HS-27A (cell line): ENCODE measurements at regions not wholly inside any gene's neighbourhood (a gene's known extent, or its start where the extent isn't known, plus 50 kb on each side); places are given as distances from the start of the nearest gene placed in this dataset.
"Not testable (repeated sequence)": the region's sequence is repeated elsewhere in the genome, so short reads cannot be mapped to it uniquely, and the experiment has no call there.

ENCODE experiments used
- DNase-seq: peaks from one replicate; pipeline ENCODE4 v3.0.0-alpha.2; 2012; ENCODE audit warnings: low read depth, missing footprints

GRCh38 chr3:164113371-164114332 lies 964.6 kb downstream of the SI start:
- no peak for DNase-seq

- no peak for DNase-seq
Measured at GRCh38 chr3:164096352-164096751, 981.9 kb downstream of the SI start.

DNA sequence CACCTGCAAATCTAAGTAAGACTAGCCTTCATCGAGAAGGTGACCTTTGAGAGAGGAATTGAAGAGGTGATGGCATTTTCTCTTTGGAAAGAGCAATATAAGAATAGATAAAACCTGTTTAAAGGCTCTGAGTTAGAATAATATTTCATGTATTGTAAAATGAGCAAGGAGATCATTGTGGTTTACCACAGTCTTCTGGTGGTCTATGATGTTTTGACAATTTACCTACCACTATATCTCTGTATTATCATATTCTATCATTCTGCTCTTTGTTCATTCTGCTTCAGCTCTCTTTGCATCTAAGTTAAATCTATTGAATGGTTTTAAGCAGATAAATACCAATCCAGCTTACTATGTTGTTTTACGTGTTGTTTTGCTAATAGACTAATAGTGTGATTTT lies 982.3 kb downstream of the SI start:
- no peak for DNase-seq

DNA sequence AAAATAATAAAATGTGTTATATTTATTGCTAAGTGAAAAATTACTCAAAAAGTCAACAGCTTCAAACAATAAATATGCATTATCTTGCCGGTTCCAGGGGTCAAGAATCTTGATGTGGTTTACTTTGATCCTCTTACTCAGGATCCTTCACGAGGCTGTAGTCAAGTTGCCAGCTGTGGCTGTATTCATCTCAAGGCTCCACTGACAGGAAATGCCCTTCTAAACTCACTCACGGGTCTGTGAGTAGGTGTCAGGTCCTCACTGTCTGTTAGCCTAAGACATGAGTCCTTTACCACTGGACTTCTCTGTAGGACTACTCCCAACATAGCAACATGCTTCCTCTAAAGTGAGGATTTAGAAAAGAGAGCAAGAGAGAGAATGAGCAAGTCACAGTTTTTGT lies 983.0 kb downstream of the SI start:
- DNase-seq = no peak

- DNase-seq = no peak
Measured at GRCh38 chr3:164094546-164094945, 983.8 kb downstream of the SI start.

DNA sequence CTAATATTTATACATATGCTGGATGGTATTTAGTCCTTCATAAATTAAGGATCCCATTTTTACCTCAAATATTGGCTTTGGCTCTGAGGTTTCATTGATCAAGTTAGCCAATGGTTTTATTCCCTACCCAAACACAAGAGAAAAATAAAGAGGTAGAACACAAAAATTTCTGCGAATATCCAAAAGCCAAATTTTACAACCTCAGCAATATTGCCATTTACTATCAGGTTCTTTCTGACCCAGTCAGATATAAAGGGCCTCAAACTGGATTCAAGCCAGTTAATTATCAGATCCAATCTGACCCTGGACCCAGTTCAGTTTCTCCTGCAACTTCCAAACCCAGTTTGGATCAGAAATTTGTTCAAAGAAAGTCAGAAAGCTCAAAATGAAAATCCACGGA lies 998.1 kb downstream of the SI start:
- no peak for DNase-seq

- DNase-seq = no peak
Measured at GRCh38 chr3:164064298-164064697, 1014.0 kb downstream of the SI start.

DNA sequence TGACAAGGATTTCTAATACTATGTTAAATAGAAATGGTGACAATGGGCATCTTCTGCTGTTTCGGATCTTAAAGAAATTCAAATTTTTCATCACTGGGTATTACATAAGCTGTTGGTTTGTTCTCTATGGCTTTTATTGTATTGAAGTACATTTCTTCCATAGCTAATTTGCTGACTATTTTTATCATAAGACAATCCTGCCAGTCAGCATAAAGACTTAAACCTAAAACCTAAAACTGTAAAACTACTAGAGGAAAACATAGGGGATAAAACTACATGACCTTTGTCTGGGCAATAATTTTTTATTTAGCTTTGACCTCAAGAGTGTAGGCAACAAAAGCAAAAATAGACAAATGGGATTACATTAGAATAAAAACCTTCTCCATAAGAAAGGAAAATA lies 1017.4 kb downstream of the SI start:
- no peak for DNase-seq

GRCh38 chr3:164049847-164050246 lies 1028.4 kb downstream of the SI start:
- DNase-seq = no peak

- DNase-seq = no peak
Measured at GRCh38 chr3:164048451-164048850, 1029.8 kb downstream of the SI start.

DNA sequence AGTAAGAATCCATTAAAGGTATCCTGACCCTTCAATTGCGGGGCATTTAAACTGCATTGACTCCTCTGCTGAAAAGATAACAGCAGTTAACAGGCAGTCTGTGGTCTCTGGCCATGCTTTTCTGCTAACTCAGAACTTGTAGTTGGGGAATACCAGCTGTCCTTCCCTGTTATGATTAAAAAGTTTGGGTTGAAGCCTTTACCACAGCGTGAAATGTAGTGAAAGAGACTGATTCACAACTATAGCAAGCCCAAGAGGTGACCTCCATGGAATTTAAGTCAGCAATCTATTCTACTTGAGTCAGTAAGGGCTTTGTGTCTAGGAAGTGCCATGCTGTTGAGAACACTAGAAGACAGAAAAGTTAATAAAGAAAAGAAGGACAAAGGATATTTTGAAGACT lies 1037.3 kb downstream of the SI start:
- DNase-seq = no peak

GRCh38 chr3:164030194-164030593 lies 1048.1 kb downstream of the SI start:
- DNase-seq = no peak

DNA sequence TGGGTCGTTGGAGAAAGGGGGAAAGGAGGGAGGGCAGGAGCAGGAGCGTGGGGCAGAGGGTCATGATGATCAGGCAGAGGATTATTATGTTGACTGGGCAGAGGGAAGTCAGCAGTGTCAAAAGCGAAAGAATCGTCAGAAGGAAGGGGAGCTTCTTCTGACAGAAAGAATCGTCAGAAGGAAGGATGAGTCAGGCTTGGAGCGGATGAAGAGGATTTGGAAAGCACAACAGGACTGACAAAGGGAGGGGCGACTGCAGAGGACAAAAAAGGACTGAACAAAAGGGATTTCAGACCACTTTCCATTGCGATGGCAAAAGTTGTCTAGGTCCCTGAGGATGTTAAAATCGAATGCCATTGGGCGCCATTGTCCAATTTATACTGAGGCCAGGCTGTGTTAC lies 1053.5 kb downstream of the SI start:
- no peak for DNase-seq

- DNase-seq = no peak
Measured at GRCh38 chr3:164023480-164023879, 1054.8 kb downstream of the SI start.

DNA sequence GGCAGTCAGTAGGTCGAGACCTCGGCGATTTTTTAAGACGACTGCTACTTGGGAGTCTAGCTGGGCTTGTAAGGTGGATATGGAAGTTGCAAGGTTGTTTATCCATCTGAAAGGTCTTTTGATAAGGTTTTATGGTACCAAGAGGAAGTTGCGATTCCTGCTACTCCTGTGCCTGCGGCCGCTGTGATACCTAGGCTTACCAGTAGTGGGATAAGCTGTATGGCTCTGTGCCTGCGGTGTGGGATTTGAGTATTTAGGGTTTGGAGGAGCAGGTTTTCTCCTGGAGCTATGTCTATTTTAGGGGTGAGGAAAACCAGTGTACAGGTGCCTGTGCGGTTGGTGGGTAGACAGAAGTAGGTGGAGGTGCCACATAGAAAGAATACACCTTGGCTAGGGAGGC lies 1059.8 kb downstream of the SI start:
- no peak for DNase-seq

DNA sequence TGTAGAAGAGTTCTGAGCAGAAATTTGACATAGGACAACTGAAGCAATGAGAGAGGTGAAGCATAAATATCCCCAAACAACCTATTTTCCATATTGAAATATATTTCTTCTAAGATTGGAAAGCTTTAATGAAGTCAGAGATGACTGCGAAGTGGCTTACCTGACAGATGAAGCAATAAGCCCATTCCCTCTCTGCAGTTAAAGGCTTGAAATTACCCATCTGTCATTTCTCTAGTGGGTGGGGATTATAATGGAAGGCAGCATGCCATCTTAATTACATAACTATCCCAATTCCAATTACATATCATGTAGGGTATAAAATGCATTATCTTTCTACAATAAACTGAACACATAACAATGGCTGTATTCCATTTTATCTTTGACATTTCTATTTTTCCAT lies 1070.5 kb downstream of the SI start:
- no peak for DNase-seq

DNA sequence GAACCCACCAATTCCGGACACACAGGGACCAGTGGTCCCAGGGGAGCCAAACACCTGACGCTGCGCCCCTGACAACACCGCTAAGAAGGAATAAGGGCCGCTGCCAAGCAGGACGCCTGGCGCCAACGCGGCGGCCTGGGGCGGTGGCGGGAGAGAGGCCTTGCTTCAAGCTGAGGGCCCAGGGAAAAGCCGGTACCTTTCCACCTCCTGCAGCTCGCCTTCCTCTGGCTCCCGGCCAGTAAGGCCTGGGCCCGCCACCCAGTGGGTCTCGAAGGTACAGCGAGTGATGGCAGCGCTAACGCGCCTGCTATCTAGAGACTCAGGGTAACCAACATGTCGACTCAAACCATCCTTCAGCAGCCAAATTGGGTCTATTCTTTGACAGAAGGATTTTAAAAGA lies 1074.1 kb downstream of the SI start:
- DNase-seq = no peak

- not testable (repeated sequence) for DNase-seq
Measured at GRCh38 chr3:164003016-164003415, 1075.3 kb downstream of the SI start.

DNA sequence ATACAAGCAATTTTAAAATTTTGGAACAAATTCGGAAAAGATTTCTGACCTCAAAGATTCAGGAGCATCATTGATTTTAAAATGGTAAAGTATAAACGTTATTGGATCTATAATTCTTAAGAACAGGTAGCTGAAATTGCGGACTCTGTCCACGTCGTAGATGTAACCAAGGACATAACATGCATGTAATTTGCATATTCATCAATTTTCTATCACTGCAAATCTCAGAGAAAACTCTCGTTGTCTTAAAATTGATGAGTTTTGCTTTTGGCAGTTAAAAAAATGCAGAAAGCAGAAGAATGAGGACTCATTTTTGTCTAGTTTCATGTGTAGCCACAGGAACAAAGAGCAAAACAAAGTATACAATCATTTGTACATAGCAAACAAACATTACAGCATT lies 1094.4 kb downstream of the SI start:
- DNase-seq = no peak

GRCh38 chr3:163971861-163972260 lies 1106.4 kb downstream of the SI start:
- no peak for DNase-seq

DNA sequence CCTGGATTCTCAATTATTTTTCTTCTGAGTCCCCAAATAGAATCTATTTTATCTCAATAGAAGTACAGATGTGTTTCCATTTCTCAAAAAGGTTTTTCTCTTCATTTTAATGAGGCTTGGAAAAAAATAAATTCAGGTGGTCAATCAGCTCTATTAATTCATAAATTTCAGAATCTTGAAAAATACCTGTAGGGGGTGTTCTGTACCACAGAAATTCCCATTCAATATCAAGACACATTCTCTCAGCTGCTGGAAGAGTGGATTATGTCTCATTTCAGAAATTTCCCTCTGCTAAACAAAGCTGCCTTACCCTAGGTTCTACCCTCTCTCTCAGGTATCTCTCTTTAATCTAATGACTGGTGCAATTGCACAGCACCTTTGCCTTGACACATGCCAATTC lies 1121.2 kb downstream of the SI start:
- DNase-seq = no peak

GRCh38 chr3:163953526-163953925 lies 1124.8 kb downstream of the SI start:
- no peak for DNase-seq

DNA sequence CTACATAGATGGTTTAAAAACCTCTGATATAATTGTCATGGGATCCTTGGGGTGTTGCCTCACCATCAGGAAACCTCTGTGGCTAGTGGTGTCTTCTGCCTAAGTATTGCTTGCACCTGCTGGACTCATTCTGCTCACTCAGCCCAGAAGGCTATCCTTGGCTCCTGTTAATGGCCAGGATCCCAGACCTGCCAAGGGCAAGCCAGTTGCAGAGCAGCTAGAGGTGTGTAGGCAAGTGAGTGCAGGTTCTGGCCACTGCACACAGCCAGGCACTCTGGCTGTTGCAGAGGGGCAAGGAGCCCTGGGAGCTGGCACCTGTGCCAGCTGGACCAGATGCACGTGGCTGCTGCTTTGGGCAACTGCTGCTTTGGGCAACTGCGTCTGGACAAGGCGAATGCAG lies 1125.8 kb downstream of the SI start:
- DNase-seq = no peak

GRCh38 chr3:163951397-163951987 lies 1126.8 kb downstream of the SI start:
- DNase-seq = no peak
